ENCODE measurements at regions not wholly inside any gene's neighbourhood (a gene's known extent, or its start where the extent isn't known, plus 50 kb on each side); places are given as distances from the start of the nearest gene placed in this dataset.

DNA sequence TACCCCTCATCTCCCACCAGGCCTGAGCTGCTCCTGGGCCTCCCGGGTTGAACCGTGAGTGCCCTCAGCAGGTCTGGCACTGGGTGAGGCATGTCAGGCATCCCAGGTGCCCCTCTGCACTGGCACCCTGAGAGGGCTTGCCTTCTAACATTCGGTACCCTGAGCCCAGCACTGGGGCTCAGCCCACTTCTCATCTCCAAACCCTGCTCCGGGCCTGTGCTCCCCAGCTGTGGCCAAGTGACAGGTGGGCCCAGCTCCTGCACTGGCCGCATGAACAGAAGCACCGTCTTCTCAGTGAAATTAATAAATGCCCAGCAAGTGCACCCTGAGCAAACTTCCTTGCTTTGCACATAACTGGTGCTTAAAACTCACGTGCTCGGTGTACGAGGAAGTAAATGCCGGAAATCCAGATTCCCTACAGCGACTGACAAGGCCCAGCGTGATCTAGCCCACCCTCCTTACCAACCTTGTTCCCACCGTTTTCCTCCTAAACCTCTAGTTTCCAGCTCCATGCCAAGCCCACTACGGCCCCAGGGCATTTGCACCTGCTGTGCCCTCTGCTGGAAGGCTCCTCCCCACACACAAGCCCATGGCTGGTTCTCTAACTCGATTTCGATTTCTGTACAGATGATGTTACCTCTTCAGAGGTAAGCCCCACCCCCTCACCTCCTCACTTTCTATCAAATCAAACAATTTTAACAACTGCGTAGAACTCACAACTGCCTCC, 115.2 kb upstream of the NCOR2 start:
- TF ChIP-seq TAF1 (IDR thresholded peaks at IDR 0.05; ENCODE audit: borderline replicate concordance, insufficient read depth, low read length) (no peak), SIN3A (IDR thresholded peaks at IDR 0.05; ENCODE audit: borderline replicate concordance, insufficient read depth, low read length) (no peak), POLR2AphosphoS5 (IDR thresholded peaks at IDR 0.05; ENCODE audit: low read depth, low read length) (no peak), REST (IDR thresholded peaks at IDR 0.05; ENCODE audit: insufficient read depth in 1 of 2, low read depth in 2 of 2, low read length in 2 of 2) (no peak)

GRCh38 chr12:124681779-124682391, 114.5 kb upstream of the NCOR2 start:
- no peak for TF ChIP-seq SIN3A (IDR thresholded peaks at IDR 0.05; ENCODE audit: borderline replicate concordance, insufficient read depth, low read length)
- TF ChIP-seq FOXP2 (optimal IDR thresholded peaks at IDR 0.05; ENCODE audit: borderline replicate concordance, extremely low read depth, extremely low read length, insufficient read depth): peak; percentile 78

- TF ChIP-seq TAF1 (IDR thresholded peaks at IDR 0.05; ENCODE audit: borderline replicate concordance, insufficient read depth, low read length) (no peak), SIN3A (IDR thresholded peaks at IDR 0.05; ENCODE audit: borderline replicate concordance, insufficient read depth, low read length) (no peak), REST (IDR thresholded peaks at IDR 0.05; ENCODE audit: insufficient read depth in 1 of 2, low read depth in 2 of 2, low read length in 2 of 2) (no peak), POLR2AphosphoS5 (IDR thresholded peaks at IDR 0.05; ENCODE audit: low read depth, low read length) (no peak)
Measured at GRCh38 chr12:124680863-124681778, 113.7 kb upstream of the NCOR2 start.

GRCh38 chr12:124679533-124680371, 112.3 kb upstream of the NCOR2 start:
- TF ChIP-seq REST (IDR thresholded peaks at IDR 0.05; ENCODE audit: insufficient read depth in 1 of 2, low read depth in 2 of 2, low read length in 2 of 2) (no peak), SIN3A (IDR thresholded peaks at IDR 0.05; ENCODE audit: borderline replicate concordance, insufficient read depth, low read length) (no peak), TAF1 (IDR thresholded peaks at IDR 0.05; ENCODE audit: borderline replicate concordance, insufficient read depth, low read length) (no peak), FOXP2 (optimal IDR thresholded peaks at IDR 0.05; ENCODE audit: borderline replicate concordance, extremely low read depth, extremely low read length, insufficient read depth) (no peak), POLR2AphosphoS5 (IDR thresholded peaks at IDR 0.05; ENCODE audit: low read depth, low read length) (no peak)

GRCh38 chr12:124679047-124679446, 111.6 kb upstream of the NCOR2 start:
- TF ChIP-seq FOXP2 (optimal IDR thresholded peaks at IDR 0.05; ENCODE audit: borderline replicate concordance, extremely low read depth, extremely low read length, insufficient read depth) (no peak), REST (IDR thresholded peaks at IDR 0.05; ENCODE audit: insufficient read depth in 1 of 2, low read depth in 2 of 2, low read length in 2 of 2) (no peak)
